MCF 10A (cell line): ENCODE measurements at regions not wholly inside any gene's neighbourhood (a gene's known extent, or its start where the extent isn't known, plus 50 kb on each side); places are given as distances from the start of the nearest gene placed in this dataset.

Source experiments
- BruUV-seq: library from RNA; stranded (reverse); fragments of 400-500 nt; replicated peaks from 2 replicates; lab custom pipeline; 2021; lab: Mats Ljungman, UMichigan
- CTCF ChIA-PET: fragments of 300-600 bp; sonication (Branson Sonifier 250); formaldehyde crosslinking; extraction: SDS; loops from one replicate; lab custom pipeline; 2021; ENCODE audit warnings: antibody characterized with exemption, inconsistent platforms; lab: Yijun Ruan, JAX
- POLR2A ChIA-PET: fragments of 300-600, 350-650 bp; sonication (Branson Sonifier 250); formaldehyde crosslinking; extraction: SDS; loops from one replicate; lab custom pipeline; 2020; ENCODE audit warnings: antibody characterized with exemption, inconsistent platforms; lab: Yijun Ruan, JAX
- DNase-seq: peaks from one replicate; pipeline ENCODE4 v3.0.0-alpha.2; 2018; ENCODE audit not compliant: unreplicated experiment
- H3K27ac Mint-ChIP-seq: one replicate; pipeline ENCODE4 v1.8.0; 2022; ENCODE audit warnings: mild to moderate bottlenecking, low read depth, mixed read lengths; ENCODE audit not compliant: unreplicated experiment
- H3K27me3 Mint-ChIP-seq: one replicate; pipeline ENCODE4 v1.8.0; 2022; ENCODE audit warnings: mixed read lengths; ENCODE audit not compliant: insufficient read depth, unreplicated experiment
- H3K36me3 Mint-ChIP-seq: one replicate; pipeline ENCODE4 v1.8.0; 2022; ENCODE audit warnings: mild to moderate bottlenecking, moderate library complexity, mixed read lengths; ENCODE audit not compliant: insufficient read depth, unreplicated experiment
- H3K4me1 Mint-ChIP-seq: one replicate; pipeline ENCODE4 v1.8.0; 2022; ENCODE audit warnings: mixed read lengths; ENCODE audit not compliant: insufficient read depth, unreplicated experiment
- H3K4me3 Mint-ChIP-seq: one replicate; pipeline ENCODE4 v1.8.0; 2022; ENCODE audit warnings: mild to moderate bottlenecking, moderate library complexity, mixed read lengths; ENCODE audit not compliant: unreplicated experiment
- H3K9me3 Mint-ChIP-seq: one replicate; pipeline ENCODE4 v1.8.0; 2022; ENCODE audit warnings: mixed read lengths; ENCODE audit not compliant: unreplicated experiment
- intact Hi-C: fragments of 100-400 bp; cut with micrococcal nuclease; formaldehyde crosslinking; loops from 2 replicates; pipeline ENCODE4 v1.14.1; 2022
- TF ChIP-seq, protein P1 (sequence below): fragments of 200-600 bp; IDR thresholded peaks from one replicate; pipeline ENCODE4 v1.8.0; 2022; ENCODE audit warnings: antibody characterized with exemption, mild to moderate bottlenecking; ENCODE audit not compliant: unreplicated experiment

DNA sequence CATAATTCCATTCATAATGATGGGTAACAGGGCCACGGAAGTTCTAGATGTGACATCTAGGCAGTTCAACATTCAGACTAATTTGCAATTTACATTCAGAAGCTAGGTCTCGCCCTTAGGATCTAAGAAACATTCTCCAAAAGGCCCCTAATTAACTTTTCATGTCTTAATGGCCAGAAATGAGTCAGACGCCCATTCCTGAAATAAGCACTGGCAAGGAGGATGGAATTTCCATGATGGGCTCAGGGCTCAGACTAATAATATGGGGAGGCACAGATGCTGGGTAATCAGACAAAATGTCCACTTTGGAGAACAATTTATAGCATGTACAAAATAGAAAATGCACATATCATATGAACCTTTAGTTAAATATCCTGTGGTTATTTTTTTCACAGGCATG lies 102.8 kb upstream of the RPS6KA3 start:
- TF ChIP-seq, protein P1, sequence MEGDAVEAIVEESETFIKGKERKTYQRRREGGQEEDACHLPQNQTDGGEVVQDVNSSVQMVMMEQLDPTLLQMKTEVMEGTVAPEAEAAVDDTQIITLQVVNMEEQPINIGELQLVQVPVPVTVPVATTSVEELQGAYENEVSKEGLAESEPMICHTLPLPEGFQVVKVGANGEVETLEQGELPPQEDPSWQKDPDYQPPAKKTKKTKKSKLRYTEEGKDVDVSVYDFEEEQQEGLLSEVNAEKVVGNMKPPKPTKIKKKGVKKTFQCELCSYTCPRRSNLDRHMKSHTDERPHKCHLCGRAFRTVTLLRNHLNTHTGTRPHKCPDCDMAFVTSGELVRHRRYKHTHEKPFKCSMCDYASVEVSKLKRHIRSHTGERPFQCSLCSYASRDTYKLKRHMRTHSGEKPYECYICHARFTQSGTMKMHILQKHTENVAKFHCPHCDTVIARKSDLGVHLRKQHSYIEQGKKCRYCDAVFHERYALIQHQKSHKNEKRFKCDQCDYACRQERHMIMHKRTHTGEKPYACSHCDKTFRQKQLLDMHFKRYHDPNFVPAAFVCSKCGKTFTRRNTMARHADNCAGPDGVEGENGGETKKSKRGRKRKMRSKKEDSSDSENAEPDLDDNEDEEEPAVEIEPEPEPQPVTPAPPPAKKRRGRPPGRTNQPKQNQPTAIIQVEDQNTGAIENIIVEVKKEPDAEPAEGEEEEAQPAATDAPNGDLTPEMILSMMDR = no peak
- Mint-ChIP-seq H3K4me1 (peaks cover 6% of the 10 kb centered on the region), H3K36me3 (no peaks in the 10 kb centered on the region), H3K9me3 (no peaks in the 10 kb centered on the region), H3K27ac (no peak overlapping the region), H3K4me3 (no peak overlapping the region), H3K27me3 (peaks cover 63% of the 10 kb centered on the region)
- intact Hi-C loops = no loop called here
- no peak for DNase-seq
- ChIA-PET POLR2A (no interaction called here), CTCF (no interaction called here)
- no TSS peak for BruUV-seq

DNA sequence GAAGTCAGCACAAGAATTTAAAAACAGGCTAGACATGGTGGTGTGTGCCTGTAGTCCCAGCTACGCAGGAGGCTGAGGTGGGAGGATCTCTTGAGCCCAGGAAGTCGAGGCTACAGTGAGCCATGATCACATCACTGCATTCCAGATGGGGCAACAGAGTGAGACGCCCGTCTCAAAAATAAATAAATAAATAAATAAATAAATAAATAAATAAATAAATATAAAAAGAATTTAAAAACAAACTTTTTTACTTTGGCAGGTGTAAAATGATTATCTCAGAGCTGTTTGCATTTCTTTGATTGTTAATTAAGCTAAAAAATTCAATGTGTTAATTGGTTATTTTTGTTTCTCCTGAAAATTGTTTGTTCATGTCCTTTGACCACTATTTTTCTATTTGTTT lies 97.5 kb upstream of the RPS6KA3 start:
- no peak for DNase-seq
- no peak overlapping the region for H3K4me3 Mint-ChIP-seq
- no peaks in the 10 kb centered on the region for H3K9me3 Mint-ChIP-seq
- H3K36me3 Mint-ChIP-seq = no peaks in the 10 kb centered on the region
- intact Hi-C loops = no loop called here
- ChIA-PET CTCF (no interaction called here), POLR2A (no interaction called here)
- no peak overlapping the region for H3K27ac Mint-ChIP-seq
- TF ChIP-seq, protein P1 = no peak
- no TSS peak for BruUV-seq
- peaks cover 71% of the 10 kb centered on the region for H3K27me3 Mint-ChIP-seq
- H3K4me1 Mint-ChIP-seq = peaks cover 5% of the 10 kb centered on the region

DNA sequence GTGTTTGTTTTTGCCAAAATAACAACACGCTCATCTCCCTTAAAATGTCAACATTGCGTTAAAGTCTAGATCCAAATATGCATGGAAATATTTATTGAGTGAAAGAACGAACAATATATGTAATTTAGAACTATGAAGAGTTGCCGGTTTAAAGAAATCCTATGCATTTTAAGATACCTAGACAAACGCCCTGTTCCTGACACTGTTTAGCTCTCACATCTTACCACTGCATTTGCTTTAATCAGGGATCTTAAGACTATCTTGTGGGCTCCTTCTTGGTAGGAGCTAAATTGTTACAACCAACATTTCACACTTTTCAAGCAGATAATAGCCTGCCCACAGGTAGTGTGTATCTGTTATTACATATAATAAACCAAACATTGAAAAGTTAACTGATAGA lies 96.6 kb upstream of the RPS6KA3 start:
- Mint-ChIP-seq H3K27me3 (peaks cover 77% of the 10 kb centered on the region), H3K36me3 (no peaks in the 10 kb centered on the region), H3K27ac (no peak overlapping the region), H3K4me3 (no peak overlapping the region), H3K4me1 (peaks cover 5% of the 10 kb centered on the region), H3K9me3 (no peaks in the 10 kb centered on the region)
- no TSS peak for BruUV-seq
- intact Hi-C loops = no loop called here
- DNase-seq = no peak
- CTCF ChIA-PET = no interaction called here
- TF ChIP-seq, protein P1 = no peak
- POLR2A ChIA-PET = interaction anchor here (0.6 to 1.2 kb wide), 2 partner anchors 9 to 848 kb away, joined by 3 to 5 read pairs; no protein-coding TSS in a partner anchor

DNA sequence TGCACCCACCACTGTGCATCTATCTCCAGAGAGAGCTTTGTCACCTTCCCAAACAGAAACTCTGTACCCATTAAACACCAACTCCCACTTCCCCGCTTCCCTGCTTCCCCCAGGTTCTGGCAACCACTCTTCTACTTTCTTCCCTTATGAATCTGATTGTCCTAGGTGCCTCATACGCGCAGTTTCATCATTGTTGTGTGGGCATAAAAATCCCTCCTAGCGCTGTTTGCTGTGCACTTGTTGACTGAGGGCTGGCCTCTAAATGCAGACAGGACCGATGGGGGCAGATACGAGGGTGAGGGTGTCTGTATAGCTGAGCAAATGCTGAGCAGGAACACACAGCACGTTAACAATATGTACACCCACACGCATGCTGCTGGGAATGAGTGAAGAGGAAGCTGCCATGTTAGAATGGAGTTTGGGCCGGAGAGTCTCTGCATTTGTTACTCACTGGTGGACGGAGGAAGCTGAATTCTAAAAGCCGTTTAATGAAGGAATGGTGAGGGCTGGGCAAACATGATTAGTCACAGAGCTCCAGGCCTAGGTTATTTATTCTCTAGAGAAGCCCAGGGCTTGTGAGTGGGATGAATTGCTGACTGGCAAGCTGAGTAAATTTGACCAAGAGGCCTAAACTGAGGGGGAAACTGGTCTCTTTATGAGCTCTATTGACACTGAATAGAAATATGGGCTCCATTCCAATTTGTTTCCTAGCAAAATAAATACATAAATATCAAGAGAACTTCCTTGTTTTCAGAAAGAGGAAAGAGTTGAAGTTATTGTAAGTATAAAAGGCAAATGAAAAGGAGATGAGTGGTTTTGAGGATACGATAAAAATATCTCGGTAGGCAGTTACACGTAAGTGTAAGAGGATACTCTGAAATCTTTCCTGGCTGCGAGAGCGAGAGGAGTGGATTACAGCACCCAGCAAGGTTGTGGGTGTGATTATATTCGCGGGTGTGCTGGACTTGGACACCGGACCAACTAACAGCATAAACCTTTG lies 95.9 kb upstream of the RPS6KA3 start:
- no peaks in the 10 kb centered on the region for H3K36me3 Mint-ChIP-seq
- H3K27ac Mint-ChIP-seq = no peak overlapping the region
- intact Hi-C loops = no loop called here
- POLR2A ChIA-PET = interaction anchor here (0.6 to 1.2 kb wide), 3 partner anchors 10 to 849 kb away, joined by 3 to 5 read pairs (median 3); no protein-coding TSS in a partner anchor
- H3K27me3 Mint-ChIP-seq = peaks cover 77% of the 10 kb centered on the region
- DNase-seq = no peak
- CTCF ChIA-PET = interaction anchor here (0.5 to 0.6 kb wide), 3 partner anchors 17 to 1642 kb away, joined by 3 to 4 read pairs (median 3); no protein-coding TSS in a partner anchor
- BruUV-seq = no TSS peak
- TF ChIP-seq, protein P1 = no peak
- H3K9me3 Mint-ChIP-seq = no peaks in the 10 kb centered on the region
- peaks cover 5% of the 10 kb centered on the region for H3K4me1 Mint-ChIP-seq
- no peak overlapping the region for H3K4me3 Mint-ChIP-seq
